PFSK-1 (cell line): ENCODE measurements at regions not wholly inside any gene's neighbourhood (a gene's known extent, or its start where the extent isn't known, plus 50 kb on each side); places are given as distances from the start of the nearest gene placed in this dataset.

ENCODE experiments used
- FOXP2 ChIP-seq: optimal IDR thresholded peaks from 2 replicates; pipeline ENCODE3; 2011; ENCODE audit warnings: borderline replicate concordance, control low read depth, inconsistent platforms; ENCODE audit not compliant: insufficient read depth; ENCODE audit errors: extremely low read length, extremely low read depth
- POLR2AphosphoS5 ChIP-seq: IDR thresholded peaks from 2 replicates; pipeline ENCODE4 v1.6.1; 2012; ENCODE audit warnings: low read depth, mild to moderate bottlenecking, control low read depth, low read length, moderate library complexity
- SIN3A ChIP-seq: IDR thresholded peaks from 2 replicates; pipeline ENCODE4 v1.6.1; 2012; ENCODE audit warnings: mild to moderate bottlenecking, low read length, moderate library complexity, borderline replicate concordance; ENCODE audit not compliant: insufficient read depth
- TAF1 ChIP-seq: IDR thresholded peaks from 2 replicates; pipeline ENCODE4 v1.6.1; 2012; ENCODE audit warnings: low read length, control low read depth, borderline replicate concordance; ENCODE audit not compliant: insufficient read depth
- TF ChIP-seq, protein P1 (sequence below), 2 experiments: IDR thresholded peaks; 2 replicates each; pipeline versions ENCODE4 v1.6.1 to v1.8.0; 2011 to 2012; ENCODE audit warnings: low read depth in 2 of 2, low read length in 2 of 2, control low read depth in 1 of 2, inconsistent platforms in 1 of 2, mild to moderate bottlenecking in 1 of 2, moderate library complexity in 1 of 2; ENCODE audit not compliant: insufficient read depth in 1 of 2

DNA sequence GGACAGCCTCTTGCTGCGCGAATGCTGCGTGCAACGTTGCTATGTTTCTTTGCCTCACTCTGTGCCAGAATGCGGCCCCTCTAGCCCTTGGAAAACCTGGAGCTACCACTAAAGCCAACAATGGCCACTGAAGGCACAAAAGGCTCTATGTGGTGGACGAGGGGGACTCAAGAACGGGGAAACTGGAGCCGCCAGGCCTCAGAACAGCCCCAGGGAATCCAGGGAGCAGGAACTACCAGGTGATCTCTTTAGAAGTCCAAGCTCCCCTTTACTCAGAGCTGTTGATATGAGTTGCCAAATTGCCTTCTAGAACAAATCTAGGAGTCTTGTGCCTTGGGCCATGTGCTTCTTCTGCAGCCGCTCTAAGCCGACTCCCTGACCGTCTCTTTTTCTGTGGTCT, 113.8 kb upstream of the ERRFI1 start:
- TF ChIP-seq TAF1 = no peak
- TF ChIP-seq, protein P1, sequence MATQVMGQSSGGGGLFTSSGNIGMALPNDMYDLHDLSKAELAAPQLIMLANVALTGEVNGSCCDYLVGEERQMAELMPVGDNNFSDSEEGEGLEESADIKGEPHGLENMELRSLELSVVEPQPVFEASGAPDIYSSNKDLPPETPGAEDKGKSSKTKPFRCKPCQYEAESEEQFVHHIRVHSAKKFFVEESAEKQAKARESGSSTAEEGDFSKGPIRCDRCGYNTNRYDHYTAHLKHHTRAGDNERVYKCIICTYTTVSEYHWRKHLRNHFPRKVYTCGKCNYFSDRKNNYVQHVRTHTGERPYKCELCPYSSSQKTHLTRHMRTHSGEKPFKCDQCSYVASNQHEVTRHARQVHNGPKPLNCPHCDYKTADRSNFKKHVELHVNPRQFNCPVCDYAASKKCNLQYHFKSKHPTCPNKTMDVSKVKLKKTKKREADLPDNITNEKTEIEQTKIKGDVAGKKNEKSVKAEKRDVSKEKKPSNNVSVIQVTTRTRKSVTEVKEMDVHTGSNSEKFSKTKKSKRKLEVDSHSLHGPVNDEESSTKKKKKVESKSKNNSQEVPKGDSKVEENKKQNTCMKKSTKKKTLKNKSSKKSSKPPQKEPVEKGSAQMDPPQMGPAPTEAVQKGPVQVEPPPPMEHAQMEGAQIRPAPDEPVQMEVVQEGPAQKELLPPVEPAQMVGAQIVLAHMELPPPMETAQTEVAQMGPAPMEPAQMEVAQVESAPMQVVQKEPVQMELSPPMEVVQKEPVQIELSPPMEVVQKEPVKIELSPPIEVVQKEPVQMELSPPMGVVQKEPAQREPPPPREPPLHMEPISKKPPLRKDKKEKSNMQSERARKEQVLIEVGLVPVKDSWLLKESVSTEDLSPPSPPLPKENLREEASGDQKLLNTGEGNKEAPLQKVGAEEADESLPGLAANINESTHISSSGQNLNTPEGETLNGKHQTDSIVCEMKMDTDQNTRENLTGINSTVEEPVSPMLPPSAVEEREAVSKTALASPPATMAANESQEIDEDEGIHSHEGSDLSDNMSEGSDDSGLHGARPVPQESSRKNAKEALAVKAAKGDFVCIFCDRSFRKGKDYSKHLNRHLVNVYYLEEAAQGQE (IDR thresholded peaks at IDR 0.05; ENCODE audit: insufficient read depth in 1 of 2, low read depth in 2 of 2, low read length in 2 of 2) = no peak
- no peak for TF ChIP-seq FOXP2
- no peak for TF ChIP-seq SIN3A
- TF ChIP-seq POLR2AphosphoS5 = no peak

DNA sequence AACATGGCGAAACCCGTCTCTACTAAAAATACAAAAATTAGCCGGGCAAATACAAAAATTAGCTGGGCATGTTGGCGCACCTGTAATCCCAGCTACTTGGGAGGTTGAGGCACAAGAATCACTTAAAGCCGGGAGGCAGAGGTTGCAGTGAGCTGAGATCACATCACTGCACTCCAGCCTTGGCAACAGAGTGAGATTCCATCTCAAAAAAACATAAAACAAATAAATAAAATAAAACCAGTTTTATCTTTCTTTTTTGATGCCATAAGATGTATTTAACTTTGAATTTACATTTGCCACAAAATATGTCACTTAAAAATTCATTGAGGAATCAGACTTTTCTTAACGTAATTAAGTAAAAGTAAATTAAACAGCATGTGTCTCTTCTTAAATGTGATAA, 113.3 kb upstream of the ERRFI1 start:
- no peak for TF ChIP-seq FOXP2
- TF ChIP-seq, protein P1 (IDR thresholded peaks at IDR 0.05; ENCODE audit: insufficient read depth in 1 of 2, low read depth in 2 of 2, low read length in 2 of 2) = no peak

DNA sequence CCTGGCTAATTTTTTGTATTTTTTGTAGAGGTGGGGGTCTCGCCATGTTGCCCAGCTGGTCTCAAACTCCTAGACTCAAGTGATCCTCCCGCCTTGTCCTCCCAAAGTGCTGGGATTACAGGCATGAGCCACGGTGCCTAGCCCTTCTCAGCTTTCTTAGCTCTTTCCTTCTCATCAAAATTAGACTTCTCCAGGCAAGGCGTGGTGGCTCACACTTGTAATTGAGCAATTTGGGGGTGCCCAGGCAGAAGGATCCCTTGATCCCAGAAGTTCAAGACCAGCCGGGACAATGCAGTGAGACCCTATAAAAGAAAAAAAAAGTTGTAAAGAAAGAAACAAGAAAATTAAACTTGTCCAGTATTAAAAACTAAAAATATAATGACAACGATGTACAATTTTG, 112.6 kb upstream of the ERRFI1 start:
- TF ChIP-seq POLR2AphosphoS5 = no peak
- TF ChIP-seq, protein P1 (IDR thresholded peaks at IDR 0.05; ENCODE audit: insufficient read depth in 1 of 2, low read depth in 2 of 2, low read length in 2 of 2) = no peak
- TF ChIP-seq TAF1 = no peak
- TF ChIP-seq FOXP2 = no peak
- TF ChIP-seq SIN3A = no peak

DNA sequence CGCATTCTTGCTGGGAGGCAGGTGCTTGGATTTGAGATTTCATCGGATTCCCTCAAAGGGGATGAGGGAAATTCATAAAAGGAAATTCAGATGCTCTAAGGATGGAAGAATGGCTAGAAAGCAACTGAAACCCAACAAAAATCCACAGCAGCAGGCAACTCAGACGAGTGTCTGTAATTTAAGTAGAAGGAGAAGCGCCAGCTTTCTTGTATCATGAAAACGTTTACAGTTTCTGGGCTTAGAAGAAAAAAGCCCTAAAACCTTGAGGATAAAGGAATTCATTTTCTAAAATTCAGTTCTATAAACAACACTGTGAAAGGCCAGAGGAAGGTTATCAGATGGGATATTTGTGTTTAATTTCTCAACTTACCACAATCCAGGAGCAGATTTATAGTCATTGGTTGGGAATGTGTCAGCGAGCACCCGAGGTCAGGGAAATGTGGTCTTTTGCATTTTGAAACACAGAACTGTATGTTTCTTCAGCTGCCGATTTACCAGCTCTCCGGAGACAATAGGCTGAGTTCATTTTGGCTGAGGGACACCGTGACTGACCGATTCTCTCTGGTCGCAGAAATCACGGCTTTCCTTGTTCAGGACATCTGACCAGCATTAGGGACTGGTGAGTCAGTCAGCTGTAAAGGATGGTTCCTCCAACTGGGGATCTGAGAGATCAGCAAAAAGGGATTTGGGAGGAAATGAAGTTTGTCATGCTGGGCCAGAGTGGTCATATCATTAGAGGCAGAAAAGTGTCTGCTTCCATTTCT, 111.6 kb upstream of the ERRFI1 start:
- TF ChIP-seq FOXP2 (no peak), POLR2AphosphoS5 (no peak), TAF1 (peak; percentile 53; the same call in 1 of the 2 replicates)

DNA sequence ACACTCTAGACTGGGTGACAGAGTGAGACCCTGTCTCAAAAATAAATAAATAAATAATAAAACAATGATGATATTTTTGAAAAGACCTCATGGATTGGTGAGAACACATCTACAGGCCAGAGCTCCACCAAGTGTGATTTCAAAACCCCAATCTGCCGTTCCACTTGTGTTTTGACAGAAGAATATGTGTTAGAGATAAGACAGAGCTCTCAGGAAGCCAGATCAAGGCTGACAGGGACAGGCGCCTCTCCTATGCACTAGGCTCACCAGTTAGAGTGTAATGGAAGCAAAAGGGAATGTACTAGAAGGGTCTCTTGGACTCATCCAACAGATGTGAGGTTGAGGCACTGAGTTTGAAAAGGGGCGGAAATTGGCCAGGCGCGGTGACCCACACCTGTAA, 110.7 kb upstream of the ERRFI1 start:
- TF ChIP-seq SIN3A = no peak
- TF ChIP-seq, protein P1 (IDR thresholded peaks at IDR 0.05; ENCODE audit: insufficient read depth in 1 of 2, low read depth in 2 of 2, low read length in 2 of 2) = no peak
- no peak for TF ChIP-seq FOXP2
